Calu3 (cell line): ENCODE measurements at regions not wholly inside any gene's neighbourhood (a gene's known extent, or its start where the extent isn't known, plus 50 kb on each side); places are given as distances from the start of the nearest gene placed in this dataset.

Experiments used
- BruUV-seq: library from RNA; stranded (reverse); fragments of 400-500 nt; replicated peaks from 2 replicates; lab custom pipeline; 2021; lab: Mats Ljungman, UMichigan
- CTCF ChIA-PET: fragments of 300-600 bp; sonication (Branson Sonifier 250); formaldehyde crosslinking; loops from one replicate; lab custom pipeline; 2022; ENCODE audit warnings: antibody characterized with exemption; lab: Charles Lee
- DNase-seq: peaks from one replicate; pipeline ENCODE4 v3.0.0; 2022
- H3K27ac Mint-ChIP-seq: one replicate; pipeline ENCODE4 v1.8.0; 2022; ENCODE audit warnings: mixed read lengths; ENCODE audit not compliant: unreplicated experiment
- H3K27me3 Mint-ChIP-seq: one replicate; pipeline ENCODE4 v1.8.0; 2022; ENCODE audit warnings: mixed read lengths; ENCODE audit not compliant: unreplicated experiment
- H3K36me3 Mint-ChIP-seq: one replicate; pipeline ENCODE4 v1.8.0; 2022; ENCODE audit warnings: mild to moderate bottlenecking, moderate library complexity, mixed read lengths; ENCODE audit not compliant: insufficient read depth, unreplicated experiment
- H3K4me1 Mint-ChIP-seq: one replicate; pipeline ENCODE4 v1.8.0; 2022; ENCODE audit warnings: mild to moderate bottlenecking, low read depth, mixed read lengths; ENCODE audit not compliant: unreplicated experiment
- H3K4me3 Mint-ChIP-seq: one replicate; pipeline ENCODE4 v1.8.0; 2022; ENCODE audit warnings: mild to moderate bottlenecking, low read depth, moderate library complexity, mixed read lengths; ENCODE audit not compliant: unreplicated experiment
- H3K9me3 Mint-ChIP-seq: one replicate; pipeline ENCODE4 v1.8.0; 2022; ENCODE audit warnings: low read depth, mixed read lengths; ENCODE audit not compliant: unreplicated experiment
- CTCF ChIP-seq: fragments of 200-600 bp; IDR thresholded peaks from one replicate; pipeline ENCODE4 v1.8.0; 2022; ENCODE audit warnings: antibody characterized with exemption; ENCODE audit not compliant: unreplicated experiment
- intact Hi-C: fragments of 100-400 bp; cut with micrococcal nuclease; formaldehyde crosslinking; loops from one replicate; pipeline ENCODE4 v1.10.0; 2022; ENCODE audit not compliant: unreplicated experiment

GRCh38 chr12:116343331-116343884, 65.9 kb upstream of the MED13L start:
- CTCF ChIA-PET: no interaction called here
- no peaks in the 10 kb centered on the region for H3K4me1 Mint-ChIP-seq
- no peak overlapping the region for H3K4me3 Mint-ChIP-seq
- H3K27ac Mint-ChIP-seq: no peak overlapping the region
- peaks cover 40% of the 10 kb centered on the region for H3K27me3 Mint-ChIP-seq
- no TSS peak for BruUV-seq
- TF ChIP-seq CTCF: no peak
- no peak for DNase-seq
- H3K36me3 Mint-ChIP-seq: no peaks in the 10 kb centered on the region
- H3K9me3 Mint-ChIP-seq: peaks cover 4% of the 10 kb centered on the region
- intact Hi-C loops: no loop called here

- no peak for TF ChIP-seq CTCF
- no TSS peak for BruUV-seq
- Mint-ChIP-seq H3K4me1 (no peaks in the 10 kb centered on the region), H3K27me3 (peaks cover 40% of the 10 kb centered on the region), H3K4me3 (no peak overlapping the region), H3K9me3 (peaks cover 4% of the 10 kb centered on the region), H3K36me3 (no peaks in the 10 kb centered on the region), H3K27ac (no peak overlapping the region)
- intact Hi-C loops: no loop called here
- DNase-seq: no peak
- CTCF ChIA-PET: interaction anchor here (0.7 kb wide), 1 partner anchor 13 kb away, joined by 5 read pairs; no protein-coding TSS in a partner anchor
Measured at GRCh38 chr12:116346222-116346621, 68.7 kb upstream of the MED13L start.

- no peak overlapping the region for H3K27ac Mint-ChIP-seq
- H3K4me1 Mint-ChIP-seq: no peaks in the 10 kb centered on the region
Measured at GRCh38 chr12:116346741-116347140, 69.2 kb upstream of the MED13L start.

GRCh38 chr12:116347265-116347664, 69.8 kb upstream of the MED13L start:
- no TSS peak for BruUV-seq
- DNase-seq: no peak
- Mint-ChIP-seq H3K9me3 (peaks cover 4% of the 10 kb centered on the region), H3K36me3 (no peaks in the 10 kb centered on the region), H3K27ac (no peak overlapping the region), H3K4me1 (no peaks in the 10 kb centered on the region), H3K27me3 (peaks cover 38% of the 10 kb centered on the region), H3K4me3 (no peak overlapping the region)
- CTCF ChIA-PET: no interaction called here
- no peak for TF ChIP-seq CTCF
- intact Hi-C loops: no loop called here

More at GRCh38 chr12:116346741-116347140, 69.2 kb upstream of the MED13L start:
- Mint-ChIP-seq H3K36me3 (no peaks in the 10 kb centered on the region), H3K9me3 (peaks cover 4% of the 10 kb centered on the region), H3K4me3 (no peak overlapping the region), H3K27me3 (peaks cover 40% of the 10 kb centered on the region)
- CTCF ChIA-PET: interaction anchor here (0.7 kb wide), 1 partner anchor 12 kb away, joined by 5 read pairs; no protein-coding TSS in a partner anchor
- DNase-seq: no peak
- no TSS peak for BruUV-seq
- intact Hi-C loops: no loop called here
- no peak for TF ChIP-seq CTCF
